OCI-LY7 (cell line): ENCODE measurements at regions not wholly inside any gene's neighbourhood (a gene's known extent, or its start where the extent isn't known, plus 50 kb on each side); places are given as distances from the start of the nearest gene placed in this dataset.

Experiments
- BruUV-seq: library from RNA; stranded (reverse); fragments of 400-500 nt; replicated peaks from 2 replicates; lab custom pipeline; 2021; lab: Mats Ljungman, UMichigan
- CTCF ChIA-PET: fragments of 300-600 bp; sonication (Branson Sonifier 250); formaldehyde crosslinking; loops from one replicate; lab custom pipeline; 2022; ENCODE audit warnings: antibody characterized with exemption; ENCODE audit not compliant: unreplicated experiment; lab: Charles Lee
- POLR2A ChIA-PET: fragments of 300-600 bp; sonication (Branson Sonifier 250); formaldehyde crosslinking; loops from one replicate; lab custom pipeline; 2022; ENCODE audit warnings: antibody characterized with exemption; lab: Charles Lee
- DNase-seq: peaks from one replicate; pipeline ENCODE4 v3.0.0-alpha.2; 2015; ENCODE audit warnings: low spot score
- H2AFZ ChIP-seq: fragments of 200-600 bp; sonication (generic), shearing (Covaris generic); 2 replicates; pipeline ENCODE4 v1.6.1; 2014; ENCODE audit warnings: mild to moderate bottlenecking, antibody characterized with exemption, low read length, moderate library complexity
- H3K27ac ChIP-seq: fragments of 200-600 bp; sonication (generic); 2 replicates; pipeline ENCODE4 v1.5.1; 2014; ENCODE audit warnings: mixed run types, low read depth, mild to moderate bottlenecking, moderate library complexity, low read length, inconsistent platforms; ENCODE audit not compliant: poor library complexity, severe bottlenecking
- H3K36me3 ChIP-seq: fragments of 200-600 bp; sonication (generic); 2 replicates; pipeline ENCODE4 v1.6.1; 2014; ENCODE audit warnings: mild to moderate bottlenecking, antibody characterized with exemption, low read length, moderate library complexity, mixed read lengths; ENCODE audit not compliant: insufficient read depth
- H3K4me1 ChIP-seq: fragments of 200-600 bp; sonication (generic); 2 replicates; pipeline ENCODE4 v1.5.1; 2014; ENCODE audit warnings: mild to moderate bottlenecking, low read length; ENCODE audit not compliant: insufficient read depth, poor library complexity, severe bottlenecking
- H3K4me2 ChIP-seq: fragments of 200-600 bp; sonication (generic); 2 replicates; pipeline ENCODE4 v1.6.1; 2014; ENCODE audit warnings: mild to moderate bottlenecking, low read length
- H3K4me3 ChIP-seq: fragments of 200-600 bp; sonication (generic); 2 replicates; pipeline ENCODE4 v1.5.1; 2014; ENCODE audit warnings: mild to moderate bottlenecking, low read depth, low read length; ENCODE audit not compliant: poor library complexity, severe bottlenecking
- H3K79me2 ChIP-seq: fragments of 200-600 bp; sonication (generic); 2 replicates; pipeline ENCODE4 v1.6.1; 2016; ENCODE audit warnings: low read depth, mild to moderate bottlenecking, low read length, moderate library complexity, mixed read lengths; ENCODE audit not compliant: insufficient read depth
- H3K9me2 ChIP-seq: fragments of 200-600 bp; sonication (generic); 2 replicates; pipeline ENCODE4 v1.6.1; 2016; ENCODE audit warnings: mild to moderate bottlenecking, low read length, mixed read lengths; ENCODE audit not compliant: insufficient read depth
- H3K9me3 ChIP-seq: fragments of 200-600 bp; sonication (generic); 2 replicates; pipeline ENCODE4 v1.6.1; 2014; ENCODE audit warnings: mild to moderate bottlenecking, mixed run types, low read length, mixed read lengths
- H4K20me1 ChIP-seq: fragments of 200-600 bp; sonication (generic); 2 replicates; pipeline ENCODE4 v1.6.1; 2014; ENCODE audit warnings: mild to moderate bottlenecking, antibody characterized with exemption, low read length, moderate library complexity, mixed read lengths; ENCODE audit not compliant: insufficient read depth
- CTCF ChIP-seq: fragments of 200-600 bp; sonication (generic); conservative IDR thresholded peaks from 2 replicates; pipeline ENCODE4 v1.5.1; 2014; ENCODE audit warnings: mild to moderate bottlenecking, antibody characterized with exemption, low read length, moderate library complexity, mixed read lengths
- EZH2phosphoT487 ChIP-seq: fragments of 200-600 bp; sonication (generic); IDR thresholded peaks from 2 replicates; pipeline ENCODE4 v1.6.1; 2018; ENCODE audit warnings: low read depth, borderline replicate concordance, mild to moderate bottlenecking, mixed run types, antibody characterized with exemption, low read length, moderate library complexity, mixed read lengths
- intact Hi-C: fragments of 100-400 bp; cut with micrococcal nuclease; formaldehyde crosslinking; loops from one replicate; pipeline ENCODE4 v1.10.0; 2022; ENCODE audit not compliant: unreplicated experiment

- Histone ChIP-seq H3K79me2 (no peaks in the 10 kb centered on the region), H3K4me1 (no peaks in the 10 kb centered on the region), H4K20me1 (no peaks in the 10 kb centered on the region), H3K27ac (no peak overlapping the region), H3K4me2 (no peak overlapping the region), H3K4me3 (no peak overlapping the region), H2AFZ (no peak overlapping the region), H3K36me3 (no peaks in the 10 kb centered on the region), H3K9me2 (no peaks in the 10 kb centered on the region), H3K9me3 (peaks cover 9% of the 10 kb centered on the region; the same call in 1 of the 2 replicates)
- BruUV-seq: no TSS peak
- intact Hi-C loops: no loop called here
- DNase-seq: no peak
- ChIA-PET CTCF (no interaction called here), POLR2A (no interaction called here)
- TF ChIP-seq CTCF (no peak), EZH2phosphoT487 (no peak)
Observed at GRCh38 chr7:24152356-24152755, 131.6 kb upstream of the NPY start.

GRCh38 chr7:24152877-24153472 is 131.0 kb upstream of the NPY start:
- POLR2A ChIA-PET: interaction anchor here (0.7 kb wide), 1 partner anchor 47 kb away, joined by 3 read pairs; no protein-coding TSS in a partner anchor

More at GRCh38 chr7:24152877-24153472, 131.0 kb upstream of the NPY start:
- Histone ChIP-seq H3K4me2 (no peak overlapping the region), H3K79me2 (no peaks in the 10 kb centered on the region), H3K4me1 (no peaks in the 10 kb centered on the region), H3K27ac (no peak overlapping the region), H3K9me2 (no peaks in the 10 kb centered on the region), H3K4me3 (no peak overlapping the region), H2AFZ (no peak overlapping the region), H4K20me1 (no peaks in the 10 kb centered on the region), H3K36me3 (no peaks in the 10 kb centered on the region), H3K9me3 (peaks cover 9% of the 10 kb centered on the region; the same call in 1 of the 2 replicates)
- TF ChIP-seq EZH2phosphoT487: no peak
- no peak for TF ChIP-seq CTCF
- no peak for DNase-seq
- BruUV-seq: no TSS peak
- CTCF ChIA-PET: no interaction called here
- intact Hi-C loops: no loop called here
